ENCODE measurements at regions not wholly inside any gene's neighbourhood (a gene's known extent, or its start where the extent isn't known, plus 50 kb on each side); places are given as distances from the start of the nearest gene placed in this dataset.

GRCh38 chr6:156689656-156690055, 87.5 kb upstream of the ARID1B start:
- no peak for TF ChIP-seq EP300 (IDR thresholded peaks at IDR 0.05)
- no peak for TF ChIP-seq CTCF (IDR thresholded peaks at IDR 0.05)
- TF ChIP-seq POLR2AphosphoS5 (IDR thresholded peaks at IDR 0.05), result no peak

Data from sigmoid colon (tissue), 4 donors.